GM23338 (cell line): ENCODE measurements at regions not wholly inside any gene's neighbourhood (a gene's known extent, or its start where the extent isn't known, plus 50 kb on each side); places are given as distances from the start of the nearest gene placed in this dataset.

Source experiments
- CREB1 ChIP-seq: fragments of 250-450 bp; sonication (Bioruptor Pico); IDR thresholded peaks from 2 replicates; pipeline ENCODE4 v1.5.0; 2020; ENCODE audit warnings: low read depth, mild to moderate bottlenecking, moderate library complexity
- EZH2 ChIP-seq: fragments of 200-600 bp; sonication (generic); IDR thresholded peaks from one replicate; pipeline ENCODE4 v1.8.0; 2017; ENCODE audit warnings: antibody characterized with exemption, mild to moderate bottlenecking, low read depth; ENCODE audit not compliant: unreplicated experiment
- EZH2phosphoT487 ChIP-seq: fragments of 200-600 bp; sonication (generic); IDR thresholded peaks from one replicate; pipeline ENCODE4 v1.8.1; 2018; ENCODE audit warnings: antibody characterized with exemption; ENCODE audit not compliant: unreplicated experiment
- JUNB ChIP-seq: IDR thresholded peaks from one replicate; pipeline ENCODE4 v1.6.1; 2016; ENCODE audit warnings: antibody characterized with exemption; ENCODE audit not compliant: unreplicated experiment
- NANOG ChIP-seq: IDR thresholded peaks from 2 replicates; pipeline ENCODE4 v1.6.1; 2016; ENCODE audit warnings: antibody characterized with exemption, borderline replicate concordance
- POLR2AphosphoS5 ChIP-seq: IDR thresholded peaks from 2 replicates; pipeline ENCODE4 v1.6.1; 2016; ENCODE audit warnings: antibody characterized with exemption, low read depth
- ZNF114 ChIP-seq: fragments of 250-450 bp; sonication (Bioruptor Pico); IDR thresholded peaks from 2 replicates; pipeline ENCODE4 v1.5.0; 2020; ENCODE audit warnings: mild to moderate bottlenecking, moderate library complexity
- TF ChIP-seq, protein P1 (sequence below), 2 experiments: fragments of 200-600 bp in 1 of 2; sonication (generic) in 1 of 2; conservative IDR thresholded peaks; 2 replicates each; pipeline versions ENCODE4 v1.5.1 to v1.6.1; 2016 to 2017; ENCODE audit warnings: antibody characterized with exemption in 2 of 2, low read depth in 2 of 2, mild to moderate bottlenecking in 2 of 2, moderate library complexity in 1 of 2
- TF ChIP-seq, protein P2 (sequence below): IDR thresholded peaks from one replicate; pipeline ENCODE4 v1.6.1; 2018; ENCODE audit warnings: antibody characterized with exemption; ENCODE audit not compliant: unreplicated experiment
- TF ChIP-seq, protein P3 (sequence below): fragments of 250-450 bp; sonication (Bioruptor Pico); IDR thresholded peaks from 2 replicates; pipeline ENCODE4 v1.5.0; 2020; ENCODE audit warnings: mild to moderate bottlenecking, moderate library complexity

DNA sequence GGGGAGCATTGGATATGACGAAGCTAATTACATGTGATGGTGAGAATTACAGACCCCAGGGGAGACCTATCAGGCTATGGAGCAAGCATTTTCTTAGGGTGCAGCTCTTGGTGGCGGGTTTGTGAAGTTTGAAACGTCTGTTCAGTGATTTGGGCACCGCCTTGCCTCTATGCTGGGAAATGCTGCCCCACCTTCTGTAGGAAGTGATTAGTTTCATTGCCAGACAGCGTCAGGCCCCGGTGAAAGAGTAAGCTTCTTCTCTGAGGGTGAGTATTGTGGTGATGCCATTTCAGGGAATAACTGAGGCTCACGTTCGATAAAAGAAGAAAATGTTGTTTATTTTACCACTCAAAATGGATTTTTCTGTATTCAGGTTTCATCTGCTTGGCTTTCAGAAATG lies 186.2 kb upstream of the CDH2 start:
- TF ChIP-seq, protein P1, sequence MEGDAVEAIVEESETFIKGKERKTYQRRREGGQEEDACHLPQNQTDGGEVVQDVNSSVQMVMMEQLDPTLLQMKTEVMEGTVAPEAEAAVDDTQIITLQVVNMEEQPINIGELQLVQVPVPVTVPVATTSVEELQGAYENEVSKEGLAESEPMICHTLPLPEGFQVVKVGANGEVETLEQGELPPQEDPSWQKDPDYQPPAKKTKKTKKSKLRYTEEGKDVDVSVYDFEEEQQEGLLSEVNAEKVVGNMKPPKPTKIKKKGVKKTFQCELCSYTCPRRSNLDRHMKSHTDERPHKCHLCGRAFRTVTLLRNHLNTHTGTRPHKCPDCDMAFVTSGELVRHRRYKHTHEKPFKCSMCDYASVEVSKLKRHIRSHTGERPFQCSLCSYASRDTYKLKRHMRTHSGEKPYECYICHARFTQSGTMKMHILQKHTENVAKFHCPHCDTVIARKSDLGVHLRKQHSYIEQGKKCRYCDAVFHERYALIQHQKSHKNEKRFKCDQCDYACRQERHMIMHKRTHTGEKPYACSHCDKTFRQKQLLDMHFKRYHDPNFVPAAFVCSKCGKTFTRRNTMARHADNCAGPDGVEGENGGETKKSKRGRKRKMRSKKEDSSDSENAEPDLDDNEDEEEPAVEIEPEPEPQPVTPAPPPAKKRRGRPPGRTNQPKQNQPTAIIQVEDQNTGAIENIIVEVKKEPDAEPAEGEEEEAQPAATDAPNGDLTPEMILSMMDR (conservative IDR thresholded peaks at IDR 0.05; ENCODE audit: low read depth in 2 of 2), result no peak
- TF ChIP-seq POLR2AphosphoS5 (no peak), EZH2 (no peak), EZH2phosphoT487 (no peak), JUNB (no peak), CREB1 (CRISPR knock-in tag) (no peak), ZNF114 (CRISPR knock-in tag) (no peak), NANOG (no peak)
- TF ChIP-seq, protein P2, sequence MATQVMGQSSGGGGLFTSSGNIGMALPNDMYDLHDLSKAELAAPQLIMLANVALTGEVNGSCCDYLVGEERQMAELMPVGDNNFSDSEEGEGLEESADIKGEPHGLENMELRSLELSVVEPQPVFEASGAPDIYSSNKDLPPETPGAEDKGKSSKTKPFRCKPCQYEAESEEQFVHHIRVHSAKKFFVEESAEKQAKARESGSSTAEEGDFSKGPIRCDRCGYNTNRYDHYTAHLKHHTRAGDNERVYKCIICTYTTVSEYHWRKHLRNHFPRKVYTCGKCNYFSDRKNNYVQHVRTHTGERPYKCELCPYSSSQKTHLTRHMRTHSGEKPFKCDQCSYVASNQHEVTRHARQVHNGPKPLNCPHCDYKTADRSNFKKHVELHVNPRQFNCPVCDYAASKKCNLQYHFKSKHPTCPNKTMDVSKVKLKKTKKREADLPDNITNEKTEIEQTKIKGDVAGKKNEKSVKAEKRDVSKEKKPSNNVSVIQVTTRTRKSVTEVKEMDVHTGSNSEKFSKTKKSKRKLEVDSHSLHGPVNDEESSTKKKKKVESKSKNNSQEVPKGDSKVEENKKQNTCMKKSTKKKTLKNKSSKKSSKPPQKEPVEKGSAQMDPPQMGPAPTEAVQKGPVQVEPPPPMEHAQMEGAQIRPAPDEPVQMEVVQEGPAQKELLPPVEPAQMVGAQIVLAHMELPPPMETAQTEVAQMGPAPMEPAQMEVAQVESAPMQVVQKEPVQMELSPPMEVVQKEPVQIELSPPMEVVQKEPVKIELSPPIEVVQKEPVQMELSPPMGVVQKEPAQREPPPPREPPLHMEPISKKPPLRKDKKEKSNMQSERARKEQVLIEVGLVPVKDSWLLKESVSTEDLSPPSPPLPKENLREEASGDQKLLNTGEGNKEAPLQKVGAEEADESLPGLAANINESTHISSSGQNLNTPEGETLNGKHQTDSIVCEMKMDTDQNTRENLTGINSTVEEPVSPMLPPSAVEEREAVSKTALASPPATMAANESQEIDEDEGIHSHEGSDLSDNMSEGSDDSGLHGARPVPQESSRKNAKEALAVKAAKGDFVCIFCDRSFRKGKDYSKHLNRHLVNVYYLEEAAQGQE, result no peak
- TF ChIP-seq, protein P3, sequence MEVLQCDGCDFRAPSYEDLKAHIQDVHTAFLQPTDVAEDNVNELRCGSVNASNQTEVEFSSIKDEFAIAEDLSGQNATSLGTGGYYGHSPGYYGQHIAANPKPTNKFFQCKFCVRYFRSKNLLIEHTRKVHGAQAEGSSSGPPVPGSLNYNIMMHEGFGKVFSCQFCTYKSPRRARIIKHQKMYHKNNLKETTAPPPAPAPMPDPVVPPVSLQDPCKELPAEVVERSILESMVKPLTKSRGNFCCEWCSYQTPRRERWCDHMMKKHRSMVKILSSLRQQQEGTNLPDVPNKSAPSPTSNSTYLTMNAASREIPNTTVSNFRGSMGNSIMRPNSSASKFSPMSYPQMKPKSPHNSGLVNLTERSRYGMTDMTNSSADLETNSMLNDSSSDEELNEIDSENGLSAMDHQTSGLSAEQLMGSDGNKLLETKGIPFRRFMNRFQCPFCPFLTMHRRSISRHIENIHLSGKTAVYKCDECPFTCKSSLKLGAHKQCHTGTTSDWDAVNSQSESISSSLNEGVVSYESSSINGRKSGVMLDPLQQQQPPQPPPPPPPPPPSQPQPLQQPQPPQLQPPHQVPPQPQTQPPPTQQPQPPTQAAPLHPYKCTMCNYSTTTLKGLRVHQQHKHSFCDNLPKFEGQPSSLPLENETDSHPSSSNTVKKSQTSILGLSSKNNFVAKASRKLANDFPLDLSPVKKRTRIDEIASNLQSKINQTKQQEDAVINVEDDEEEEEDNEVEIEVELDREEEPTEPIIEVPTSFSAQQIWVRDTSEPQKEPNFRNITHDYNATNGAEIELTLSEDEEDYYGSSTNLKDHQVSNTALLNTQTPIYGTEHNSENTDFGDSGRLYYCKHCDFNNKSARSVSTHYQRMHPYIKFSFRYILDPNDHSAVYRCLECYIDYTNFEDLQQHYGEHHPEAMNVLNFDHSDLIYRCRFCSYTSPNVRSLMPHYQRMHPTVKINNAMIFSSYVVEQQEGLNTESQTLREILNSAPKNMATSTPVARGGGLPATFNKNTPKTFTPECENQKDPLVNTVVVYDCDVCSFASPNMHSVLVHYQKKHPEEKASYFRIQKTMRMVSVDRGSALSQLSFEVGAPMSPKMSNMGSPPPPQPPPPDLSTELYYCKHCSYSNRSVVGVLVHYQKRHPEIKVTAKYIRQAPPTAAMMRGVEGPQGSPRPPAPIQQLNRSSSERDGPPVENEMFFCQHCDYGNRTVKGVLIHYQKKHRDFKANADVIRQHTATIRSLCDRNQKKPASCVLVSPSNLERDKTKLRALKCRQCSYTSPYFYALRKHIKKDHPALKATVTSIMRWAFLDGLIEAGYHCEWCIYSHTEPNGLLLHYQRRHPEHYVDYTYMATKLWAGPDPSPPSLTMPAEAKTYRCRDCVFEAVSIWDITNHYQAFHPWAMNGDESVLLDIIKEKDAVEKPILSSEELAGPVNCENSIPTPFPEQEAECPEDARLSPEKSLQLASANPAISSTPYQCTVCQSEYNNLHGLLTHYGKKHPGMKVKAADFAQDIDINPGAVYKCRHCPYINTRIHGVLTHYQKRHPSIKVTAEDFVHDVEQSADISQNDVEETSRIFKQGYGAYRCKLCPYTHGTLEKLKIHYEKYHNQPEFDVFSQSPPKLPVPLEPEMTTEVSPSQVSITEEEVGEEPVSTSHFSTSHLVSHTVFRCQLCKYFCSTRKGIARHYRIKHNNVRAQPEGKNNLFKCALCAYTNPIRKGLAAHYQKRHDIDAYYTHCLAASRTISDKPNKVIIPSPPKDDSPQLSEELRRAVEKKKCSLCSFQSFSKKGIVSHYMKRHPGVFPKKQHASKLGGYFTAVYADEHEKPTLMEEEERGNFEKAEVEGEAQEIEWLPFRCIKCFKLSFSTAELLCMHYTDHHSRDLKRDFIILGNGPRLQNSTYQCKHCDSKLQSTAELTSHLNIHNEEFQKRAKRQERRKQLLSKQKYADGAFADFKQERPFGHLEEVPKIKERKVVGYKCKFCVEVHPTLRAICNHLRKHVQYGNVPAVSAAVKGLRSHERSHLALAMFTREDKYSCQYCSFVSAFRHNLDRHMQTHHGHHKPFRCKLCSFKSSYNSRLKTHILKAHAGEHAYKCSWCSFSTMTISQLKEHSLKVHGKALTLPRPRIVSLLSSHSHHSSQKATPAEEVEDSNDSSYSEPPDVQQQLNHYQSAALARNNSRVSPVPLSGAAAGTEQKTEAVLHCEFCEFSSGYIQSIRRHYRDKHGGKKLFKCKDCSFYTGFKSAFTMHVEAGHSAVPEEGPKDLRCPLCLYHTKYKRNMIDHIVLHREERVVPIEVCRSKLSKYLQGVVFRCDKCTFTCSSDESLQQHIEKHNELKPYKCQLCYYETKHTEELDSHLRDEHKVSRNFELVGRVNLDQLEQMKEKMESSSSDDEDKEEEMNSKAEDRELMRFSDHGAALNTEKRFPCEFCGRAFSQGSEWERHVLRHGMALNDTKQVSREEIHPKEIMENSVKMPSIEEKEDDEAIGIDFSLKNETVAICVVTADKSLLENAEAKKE, result no peak
